ENCODE measurements at regions not wholly inside any gene's neighbourhood (a gene's known extent, or its start where the extent isn't known, plus 50 kb on each side); places are given as distances from the start of the nearest gene placed in this dataset.

- no peak for DNase-seq (ENCODE audit: low spot score)
These were observed 224.9 kb downstream of the BTG1 start for GRCh38 chr12:91920741-91921140.

GRCh38 chr12:91920276-91920675, 225.4 kb downstream of the BTG1 start:
- DNase-seq (ENCODE audit: low spot score), result no peak

- DNase-seq (ENCODE audit: low spot score), result no peak
These were observed 227.2 kb downstream of the BTG1 start for GRCh38 chr12:91918431-91918830.

DNA sequence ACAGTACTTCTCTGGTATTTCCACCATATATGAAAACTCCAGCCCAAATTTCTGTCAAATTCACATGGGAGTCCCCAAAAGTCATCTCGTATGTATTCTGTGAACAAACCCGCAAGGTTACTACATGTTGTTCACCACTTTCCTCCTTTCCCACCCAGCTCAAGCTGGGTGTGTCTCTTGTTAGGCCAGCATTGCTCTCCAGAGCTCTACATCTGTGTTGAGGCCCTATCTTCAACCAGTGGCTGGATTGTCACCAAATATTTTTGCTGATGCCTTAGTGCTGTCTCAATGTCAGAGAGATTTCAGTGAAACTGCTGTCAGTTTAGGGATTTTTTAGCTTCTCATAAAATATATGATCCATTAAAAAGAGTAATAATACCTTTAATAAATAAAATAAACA, 230.9 kb downstream of the BTG1 start:
- DNase-seq (ENCODE audit: low spot score), result no peak

GRCh38 chr12:91913651-91914050, 232.0 kb downstream of the BTG1 start:
- DNase-seq (ENCODE audit: low spot score), result no peak

GRCh38 chr12:91913124-91913523, 232.5 kb downstream of the BTG1 start:
- DNase-seq (ENCODE audit: low spot score), result peak; percentile 20

GRCh38 chr12:91912178-91912577, 233.5 kb downstream of the BTG1 start:
- DNase-seq (ENCODE audit: low spot score), result no peak

DNA sequence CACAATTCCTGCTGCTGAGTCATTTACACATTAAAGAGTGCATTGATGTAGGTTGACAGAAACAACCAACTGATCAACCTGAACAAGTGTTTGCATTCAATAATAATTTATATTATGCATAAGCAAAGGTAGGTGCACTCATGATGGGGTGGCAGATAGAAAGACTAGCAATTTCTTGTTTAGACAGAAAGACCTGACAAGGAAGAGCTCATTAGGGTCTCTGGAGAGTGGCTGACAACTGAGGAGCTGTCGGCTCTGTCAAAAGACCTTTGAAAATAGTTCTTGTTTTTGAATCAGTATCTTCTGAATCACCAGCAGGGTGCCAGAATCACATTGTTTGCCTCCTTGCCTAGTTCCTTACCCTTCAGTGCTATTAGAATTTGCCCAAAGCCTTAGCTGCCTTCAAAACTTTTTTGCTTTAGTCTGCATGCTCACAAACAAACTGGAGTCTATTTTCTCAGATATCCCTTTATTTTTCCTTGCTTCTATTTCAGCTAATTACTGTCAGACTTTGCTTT, 234.7 kb downstream of the BTG1 start:
- DNase-seq (ENCODE audit: low spot score), result no peak

GRCh38 chr12:91902860-91903683, 242.6 kb downstream of the BTG1 start:
- no peak for DNase-seq (ENCODE audit: low spot score)

- DNase-seq (ENCODE audit: low spot score), result no peak
These were observed 244.1 kb downstream of the BTG1 start for GRCh38 chr12:91901381-91902074.

GRCh38 chr12:91900971-91901370, 244.7 kb downstream of the BTG1 start:
- no peak for DNase-seq (ENCODE audit: low spot score)

DNA sequence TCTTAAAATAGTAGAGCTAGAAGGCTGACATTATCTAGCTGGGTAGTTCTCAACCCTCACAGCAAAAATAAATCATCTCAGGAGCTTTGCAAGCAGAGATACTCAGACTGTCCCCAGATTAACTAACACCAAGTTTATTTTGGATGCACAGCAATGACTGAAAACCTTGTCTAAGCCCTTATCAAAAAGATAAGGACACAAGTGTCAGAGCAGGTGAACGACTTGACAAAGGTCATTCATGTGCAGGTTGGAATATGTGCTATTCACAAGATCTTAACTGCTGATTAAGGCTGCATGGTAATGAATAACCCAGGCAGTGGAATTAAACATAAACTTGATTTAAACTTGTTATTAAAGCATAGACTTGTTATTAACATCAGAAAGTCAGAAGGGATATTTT, 246.6 kb downstream of the BTG1 start:
- DNase-seq (ENCODE audit: low spot score), result no peak

GRCh38 chr12:91897025-91897515, 248.6 kb downstream of the BTG1 start:
- DNase-seq (ENCODE audit: low spot score), result no peak

- no peak for DNase-seq (ENCODE audit: low spot score)
These were observed 249.2 kb downstream of the BTG1 start for GRCh38 chr12:91896286-91897024.

- DNase-seq (ENCODE audit: low spot score), result no peak
These were observed 250.7 kb downstream of the BTG1 start for GRCh38 chr12:91894911-91895310.

- DNase-seq (ENCODE audit: low spot score), result no peak
These were observed 252.2 kb downstream of the BTG1 start for GRCh38 chr12:91893476-91893875.

DNA sequence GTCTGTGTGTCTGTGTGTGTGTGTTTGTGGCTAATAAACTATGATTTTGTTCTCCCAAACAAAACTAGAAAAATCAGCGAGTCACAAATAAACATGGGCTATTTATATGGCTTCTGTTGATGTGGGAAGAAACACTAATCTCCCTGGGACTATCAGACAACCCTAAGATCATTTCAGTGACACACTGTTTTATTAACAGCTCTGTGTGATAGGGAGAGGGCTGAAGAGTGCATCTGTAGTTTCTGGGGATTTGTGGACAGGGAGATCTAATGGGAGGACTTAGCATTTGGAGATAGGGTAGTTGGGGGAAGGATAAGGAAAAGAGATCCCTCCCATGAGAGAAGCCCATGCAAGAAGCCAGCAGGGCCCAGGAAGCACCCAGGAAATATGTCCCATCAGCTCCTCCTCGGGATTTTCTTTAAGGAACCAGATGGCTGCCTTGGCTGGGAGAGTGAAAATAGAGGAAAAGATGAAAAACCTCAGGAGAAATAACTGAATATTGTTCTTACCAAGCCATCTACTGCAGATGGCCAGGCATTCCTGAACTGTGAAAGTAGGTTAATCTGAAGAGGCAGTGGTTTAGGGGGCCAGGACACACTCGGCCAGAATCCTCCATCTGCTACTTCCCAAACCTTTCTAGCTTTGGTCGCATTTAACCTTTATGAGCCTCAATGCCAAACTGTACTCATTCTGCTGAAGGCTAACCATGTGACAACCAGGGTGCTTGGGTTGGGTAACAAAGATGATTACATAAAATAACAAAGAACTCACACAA, 253.4 kb downstream of the BTG1 start:
- no peak for DNase-seq (ENCODE audit: low spot score)

DNA sequence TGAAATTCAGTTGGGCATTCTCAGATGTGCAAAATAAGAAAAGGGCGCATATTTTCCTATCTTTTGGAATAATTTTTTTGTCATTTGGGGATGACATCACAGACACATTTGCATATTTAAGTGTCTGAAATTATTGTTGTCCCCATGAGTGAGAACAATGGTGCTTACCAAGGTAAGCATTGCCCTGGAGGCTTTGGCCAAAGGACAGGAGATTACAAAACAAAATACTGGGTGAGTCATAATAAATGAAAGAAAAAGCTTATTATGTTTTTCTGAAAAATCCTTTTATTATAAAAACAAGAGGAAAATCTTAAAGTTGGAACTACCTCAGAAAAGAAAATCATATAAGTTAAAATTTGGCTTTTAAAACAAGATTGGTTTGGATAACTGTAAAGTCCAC, 254.9 kb downstream of the BTG1 start:
- no peak for DNase-seq (ENCODE audit: low spot score)

DNA sequence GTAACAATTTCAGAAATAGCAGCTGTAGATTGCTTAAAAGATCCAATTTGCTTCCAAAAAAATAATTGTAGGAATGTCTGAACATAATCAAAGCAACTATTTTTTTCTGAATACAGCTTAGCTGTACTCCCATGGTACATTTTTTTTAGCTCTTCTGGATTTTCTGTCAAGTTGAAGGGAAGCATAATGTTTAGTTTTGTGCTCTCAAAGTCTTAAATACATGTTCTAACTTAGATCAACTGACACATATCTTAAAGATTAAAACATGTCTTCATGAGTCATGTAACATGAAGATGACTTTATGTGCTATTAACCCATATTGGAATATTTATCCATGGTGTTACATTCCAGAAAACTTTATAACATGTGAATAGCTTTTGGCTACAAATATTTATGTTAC, 255.7 kb downstream of the BTG1 start:
- DNase-seq (ENCODE audit: low spot score), result no peak

GRCh38 chr12:91889059-91889458, 256.6 kb downstream of the BTG1 start:
- no peak for DNase-seq (ENCODE audit: low spot score)

DNA sequence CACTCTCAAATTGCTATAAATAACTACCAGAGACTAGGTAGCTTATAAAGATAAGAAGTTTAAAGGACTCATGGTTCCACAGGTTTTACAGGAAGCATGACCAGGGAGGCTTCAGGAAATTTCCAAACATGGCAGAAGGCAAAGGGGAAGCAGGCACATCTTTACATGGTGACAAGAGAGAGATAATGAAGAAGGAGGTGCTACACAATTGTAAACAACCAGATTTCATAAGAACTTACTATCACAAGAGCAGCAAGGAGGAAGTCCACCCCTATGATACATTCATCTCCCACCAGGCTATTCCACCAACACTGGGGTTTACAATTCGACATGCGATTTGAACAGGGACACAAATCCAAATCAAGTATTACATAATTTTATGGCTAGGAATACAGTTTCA, 257.7 kb downstream of the BTG1 start:
- DNase-seq (ENCODE audit: low spot score), result no peak

Measured in COLO829 (cell line).